GM18502 (cell line): ENCODE measurements at regions not wholly inside any gene's neighbourhood (a gene's known extent, or its start where the extent isn't known, plus 50 kb on each side); places are given as distances from the start of the nearest gene placed in this dataset.

Experiments
- ATAC-seq: cut with Tn5 transposase; IDR thresholded peaks from one replicate; pipeline ENCODE4 v1.9.1; 2021; ENCODE audit warnings: mild to moderate bottlenecking; ENCODE audit not compliant: unreplicated experiment, poor library complexity

GRCh38 chr7:131904760-131905327 lies 348.4 kb upstream of the PODXL start:
- no peak for ATAC-seq

- no peak for ATAC-seq
Measured at GRCh38 chr7:131903315-131903714, 346.9 kb upstream of the PODXL start.

- ATAC-seq: no peak
Measured at GRCh38 chr7:131900785-131901287, 344.4 kb upstream of the PODXL start.

GRCh38 chr7:131899271-131900030 lies 343.0 kb upstream of the PODXL start:
- ATAC-seq: no peak

- ATAC-seq: no peak
Measured at GRCh38 chr7:131898418-131898817, 342.0 kb upstream of the PODXL start.

GRCh38 chr7:131897790-131898165 lies 341.4 kb upstream of the PODXL start:
- no peak for ATAC-seq

GRCh38 chr7:131897016-131897789 lies 340.8 kb upstream of the PODXL start:
- no peak for ATAC-seq

DNA sequence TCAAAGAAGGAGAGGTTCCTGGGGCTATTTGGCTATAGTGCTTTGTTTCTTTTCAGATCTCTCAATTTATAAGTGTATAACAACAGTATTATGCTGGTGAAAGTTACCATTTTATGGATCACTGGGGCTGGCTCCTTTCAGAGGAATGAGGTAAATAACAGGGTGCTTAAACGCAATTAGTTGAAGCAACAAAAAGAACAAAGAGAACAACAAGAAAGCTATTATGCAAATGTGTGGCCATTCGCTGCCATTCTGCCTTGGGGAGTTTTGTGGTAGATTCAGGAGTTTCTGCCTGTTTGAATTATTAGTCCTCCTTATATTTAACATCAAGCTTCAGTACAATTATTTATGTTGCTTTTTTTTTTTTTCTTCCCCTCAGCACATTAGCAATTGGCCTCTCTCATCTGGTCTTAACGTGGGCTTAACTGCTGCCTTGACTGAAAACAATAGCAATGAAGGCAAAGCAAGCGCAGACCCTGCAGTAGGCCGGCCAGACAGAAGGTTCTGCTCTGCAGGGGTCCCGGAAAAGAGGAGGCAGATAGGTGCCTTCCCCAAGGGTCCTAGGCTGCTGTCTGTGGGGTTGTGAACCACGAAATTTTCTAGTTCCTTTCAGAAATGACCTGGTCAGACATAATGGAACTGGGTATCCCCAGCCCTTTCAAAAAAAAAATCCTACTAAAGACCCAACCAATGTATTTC lies 339.9 kb upstream of the PODXL start:
- no peak for ATAC-seq

DNA sequence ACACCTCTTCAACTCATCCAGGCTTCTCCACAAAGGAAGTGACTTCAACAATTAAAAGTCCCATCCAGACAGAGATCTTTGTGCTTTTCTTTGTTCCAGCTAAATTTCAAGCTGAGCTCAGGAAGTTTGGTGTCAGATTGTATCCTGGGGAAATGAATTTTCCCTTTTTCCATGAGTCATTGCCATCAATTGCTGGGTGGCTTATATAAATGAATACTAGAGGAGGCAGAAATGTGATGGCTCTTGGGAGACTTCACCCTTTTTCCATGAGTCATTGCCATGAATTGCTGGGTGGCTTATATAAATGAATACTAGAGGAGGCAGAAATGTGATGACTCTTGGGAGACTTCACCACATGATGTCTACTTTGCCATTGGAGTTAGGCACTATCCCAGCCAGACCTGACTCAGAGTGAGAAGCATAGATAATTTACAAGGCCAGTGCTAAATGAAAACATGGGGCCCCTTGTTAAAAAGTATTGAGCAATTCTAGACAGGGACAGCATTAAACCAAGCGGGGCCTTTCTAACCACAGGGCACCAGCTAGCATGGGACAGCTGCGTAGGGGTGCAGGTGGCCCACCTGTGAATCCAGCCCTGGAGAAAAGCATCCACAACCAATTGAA lies 339.2 kb upstream of the PODXL start:
- no peak for ATAC-seq

DNA sequence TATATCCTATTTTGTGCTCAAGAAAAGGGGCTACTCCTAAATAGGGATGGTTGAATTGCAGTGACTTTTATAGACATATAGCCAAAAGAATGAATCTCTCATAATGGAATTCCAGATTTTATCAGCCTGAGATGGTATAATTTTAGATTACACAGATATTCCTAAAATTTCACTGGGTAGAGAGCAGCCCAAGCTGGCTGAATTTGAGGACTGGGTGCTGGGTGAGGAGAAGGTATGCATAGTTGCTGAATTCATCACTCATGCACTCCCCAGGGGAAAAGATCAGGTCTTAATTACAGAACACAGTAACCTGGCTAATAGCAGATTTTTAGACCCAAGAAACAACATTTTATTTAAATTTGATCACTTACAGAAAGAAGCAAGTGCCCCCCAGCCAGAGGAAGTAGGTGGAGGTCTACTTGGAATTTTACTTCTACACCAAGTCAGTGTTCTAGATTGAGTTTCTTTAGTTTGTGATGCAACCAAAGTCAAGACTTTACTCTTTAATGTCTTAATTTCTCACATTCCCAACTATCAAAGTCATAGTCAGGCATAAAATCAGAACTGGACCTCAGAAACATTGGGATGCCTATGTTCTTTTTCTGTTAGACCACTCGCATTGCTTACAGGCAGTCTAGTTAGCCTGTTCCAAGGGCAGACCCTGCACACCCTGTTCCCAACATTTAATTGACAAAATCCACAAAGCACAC lies 337.4 kb upstream of the PODXL start:
- no peak for ATAC-seq

DNA sequence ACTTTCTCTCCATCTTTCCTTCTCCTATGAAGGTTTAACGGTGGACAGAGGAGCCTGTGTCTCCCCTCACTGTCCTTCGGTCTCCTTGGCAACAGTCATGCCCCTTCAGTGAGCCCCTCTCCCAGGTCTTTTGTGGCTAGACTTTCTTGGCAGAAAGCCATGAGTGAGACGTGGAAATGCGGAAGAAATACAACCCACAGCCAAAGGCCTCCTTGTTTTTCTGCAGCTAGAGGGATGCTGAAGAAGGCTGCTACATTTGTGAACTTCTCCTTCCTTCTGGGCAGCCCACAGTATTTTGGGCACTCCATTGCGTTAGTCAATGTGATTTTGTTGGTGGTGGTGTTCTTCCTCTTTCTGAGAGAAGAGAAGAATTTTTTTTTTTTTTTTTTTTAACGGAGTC lies 333.7 kb upstream of the PODXL start:
- ATAC-seq: no peak

DNA sequence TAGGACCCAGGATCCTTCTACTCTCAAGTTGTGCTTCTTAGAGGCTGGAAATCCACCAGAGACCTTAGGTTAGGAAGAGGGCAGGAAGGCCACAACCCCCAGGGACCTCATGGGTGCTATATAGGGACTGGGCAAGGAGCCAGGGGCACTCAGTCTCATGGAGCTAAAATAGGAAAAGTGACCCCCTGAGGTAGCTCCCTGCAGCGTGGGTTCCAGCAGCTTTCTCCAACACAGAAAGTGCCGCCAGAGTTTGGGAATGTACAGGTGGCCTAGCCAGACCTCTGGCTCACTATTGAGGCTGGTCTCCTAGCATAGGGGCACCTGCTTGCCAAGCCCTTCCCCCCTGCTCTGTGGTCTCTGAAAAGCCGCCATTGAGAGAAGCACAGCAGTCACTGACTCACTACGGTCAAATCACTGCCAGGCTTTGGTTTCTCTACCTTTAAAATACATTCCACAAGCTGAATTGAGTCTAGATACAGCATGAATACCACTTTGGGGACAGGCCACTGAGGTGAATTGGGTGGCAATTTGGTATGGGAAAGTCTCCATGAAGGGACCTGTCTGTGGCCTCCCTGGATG lies 333.2 kb upstream of the PODXL start:
- no peak for ATAC-seq

- no peak for ATAC-seq
Measured at GRCh38 chr7:131883769-131884168, 327.3 kb upstream of the PODXL start.

- ATAC-seq: no peak
Measured at GRCh38 chr7:131883196-131883595, 326.8 kb upstream of the PODXL start.

DNA sequence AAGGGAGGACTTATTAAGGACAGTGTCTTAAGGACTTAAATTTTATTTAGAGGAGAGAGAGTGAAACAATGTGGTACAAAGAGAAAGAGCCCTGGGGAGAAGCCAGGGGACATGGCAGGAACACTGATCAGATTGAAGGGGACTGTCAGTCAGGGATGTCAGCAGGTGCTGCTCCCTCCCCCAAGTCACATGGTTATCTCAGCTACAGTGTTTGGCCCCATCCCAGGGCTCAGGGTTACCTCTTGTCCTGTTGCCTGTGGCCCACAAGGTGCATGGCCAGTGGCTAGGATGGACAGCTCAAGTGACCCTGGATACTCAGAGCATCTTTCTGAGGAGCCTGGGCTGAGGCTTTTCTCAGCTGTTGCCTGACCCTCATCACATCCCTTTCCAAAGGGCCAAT lies 325.9 kb upstream of the PODXL start:
- ATAC-seq: no peak

DNA sequence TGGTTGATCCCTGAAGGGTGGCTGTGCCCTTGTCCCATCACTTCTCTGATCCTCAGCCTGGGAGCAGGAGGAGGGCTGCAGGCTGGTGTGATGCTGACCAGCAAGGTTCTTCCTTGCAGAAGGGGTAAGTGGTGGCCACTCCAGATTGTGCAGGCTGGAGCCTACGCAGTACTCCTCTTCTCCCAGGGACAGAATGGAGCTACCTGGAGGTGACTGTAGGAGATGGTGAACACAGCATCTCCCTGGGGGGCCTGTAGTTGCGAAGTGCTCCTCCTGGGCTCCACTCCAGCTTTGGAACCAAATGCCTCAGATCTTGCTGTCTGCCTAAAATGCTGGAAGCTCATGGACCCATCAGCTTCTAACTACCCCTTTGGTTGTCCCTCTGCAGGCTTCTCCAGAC lies 323.6 kb upstream of the PODXL start:
- no peak for ATAC-seq

DNA sequence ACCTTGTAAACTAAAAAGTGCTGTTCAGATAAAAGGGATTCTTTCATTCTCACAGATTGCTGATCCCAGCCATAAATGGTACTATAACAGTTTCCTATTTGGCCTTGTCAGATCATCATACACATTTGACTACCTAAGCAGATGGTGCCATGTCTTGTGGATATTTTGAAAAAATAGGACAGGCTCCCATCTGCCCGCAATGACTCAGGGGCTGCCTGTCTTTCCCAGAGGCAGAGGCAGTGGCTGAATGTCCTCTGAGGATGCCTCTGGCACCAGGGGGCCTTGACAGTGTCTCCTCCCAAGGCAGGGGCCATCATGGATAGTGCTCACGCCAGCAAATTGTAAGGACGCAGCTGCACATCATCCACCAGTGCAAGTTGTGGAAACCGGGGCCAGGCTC lies 323.0 kb upstream of the PODXL start:
- no peak for ATAC-seq

DNA sequence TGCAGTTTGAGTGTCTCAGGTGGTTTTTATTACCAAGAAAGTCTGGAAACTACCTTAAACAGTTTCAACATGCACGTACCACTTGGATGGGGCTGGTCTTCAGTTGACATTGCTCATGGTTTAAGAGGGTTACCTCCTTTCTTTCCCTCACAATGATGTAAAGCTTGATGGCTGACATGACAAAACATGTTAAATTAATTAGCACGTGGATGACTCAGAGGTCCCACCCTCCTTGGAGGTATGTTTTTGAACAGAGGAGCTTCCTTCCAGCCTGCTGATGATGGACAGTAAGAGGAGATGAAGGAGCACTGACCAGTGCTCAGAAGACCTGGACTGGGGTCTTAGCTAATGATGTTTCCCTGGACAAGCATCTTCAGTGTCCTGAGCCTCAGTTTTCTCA lies 322.3 kb upstream of the PODXL start:
- no peak for ATAC-seq

DNA sequence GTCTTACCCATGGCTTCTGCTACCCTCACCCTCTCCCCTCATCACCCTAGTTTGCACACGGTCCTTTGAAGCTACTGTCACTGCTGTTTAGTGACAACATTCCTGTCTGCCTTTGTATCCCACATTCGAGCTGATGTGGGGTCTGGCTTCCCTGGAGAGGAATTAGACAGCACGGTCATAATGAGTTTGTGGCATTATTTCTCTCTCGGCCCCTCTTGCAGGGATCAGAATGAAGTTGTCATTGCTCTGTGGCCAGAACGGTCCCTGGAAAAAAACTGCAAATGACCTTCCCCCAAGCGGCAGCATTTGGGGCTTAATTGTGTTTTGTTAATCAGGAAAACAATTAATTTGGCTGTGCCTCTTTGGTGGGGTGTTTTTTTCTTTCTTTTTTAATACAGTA lies 317.2 kb upstream of the PODXL start:
- ATAC-seq: no peak
